NCI-H82 treated with DMSO at 0.1 percent for 48 hours (cell line): ENCODE measurements at regions not wholly inside any gene's neighbourhood (a gene's known extent, or its start where the extent isn't known, plus 50 kb on each side); places are given as distances from the start of the nearest gene placed in this dataset.
"Not testable (repeated sequence)": the region's sequence is repeated elsewhere in the genome, so short reads cannot be mapped to it uniquely, and the experiment has no call there.

Source experiments
- DNase-seq: peaks from one replicate; lab custom pipeline; 2025; ENCODE audit not compliant: unreplicated experiment; lab: John Stamatoyannopoulos, UW

GRCh38 chr4:84286048-84286447, 213.0 kb downstream of the NKX6-1 start:
- no peak for DNase-seq

- DNase-seq, result no peak
Measured at GRCh38 chr4:84279678-84280077, 219.4 kb downstream of the NKX6-1 start.

GRCh38 chr4:84277923-84278322, 221.2 kb downstream of the NKX6-1 start:
- no peak for DNase-seq

GRCh38 chr4:84276752-84277151, 222.3 kb downstream of the NKX6-1 start:
- DNase-seq, result no peak

- no peak for DNase-seq
Measured at GRCh38 chr4:84269536-84270044, 229.5 kb downstream of the NKX6-1 start.

DNA sequence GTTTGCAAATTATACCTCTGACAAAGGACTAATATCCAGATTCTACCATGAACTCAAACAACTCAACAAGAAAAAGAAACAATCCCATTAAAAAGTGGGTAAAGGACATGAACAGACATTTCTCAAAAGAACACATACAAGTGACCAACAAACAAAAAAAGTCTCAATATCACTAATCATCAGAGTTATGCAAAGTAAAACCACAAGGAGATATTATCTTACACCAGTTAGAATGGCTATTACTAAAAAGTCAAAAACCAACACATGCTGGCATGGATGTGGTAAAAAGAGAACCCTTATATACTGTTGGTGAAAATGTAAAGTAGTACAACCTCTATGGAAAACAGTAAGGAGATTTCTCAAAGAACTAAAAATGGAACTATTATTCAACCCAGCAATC, 234.4 kb downstream of the NKX6-1 start:
- no peak for DNase-seq

DNA sequence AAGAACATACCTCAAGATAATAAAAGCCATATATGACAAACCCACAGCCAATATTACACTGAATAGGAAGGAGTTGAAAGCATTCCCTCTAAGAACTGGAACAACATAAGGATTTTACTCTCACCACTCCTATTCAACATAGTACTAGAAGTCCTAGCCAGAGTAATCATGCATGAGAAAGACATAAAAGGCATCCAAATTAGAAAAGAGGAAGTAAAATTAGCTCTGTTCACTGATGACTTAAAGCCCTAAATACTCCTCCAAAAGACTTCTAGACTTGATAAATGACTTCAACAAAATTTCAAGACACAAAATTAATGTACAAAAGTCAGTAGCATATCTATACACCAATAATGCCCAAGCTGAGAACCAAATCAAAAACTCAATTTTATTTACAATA, 235.7 kb downstream of the NKX6-1 start:
- DNase-seq, result no peak

- no peak for DNase-seq
Measured at GRCh38 chr4:84260495-84260894, 238.6 kb downstream of the NKX6-1 start.

- peak; percentile 3 for DNase-seq
Measured at GRCh38 chr4:84258905-84259830, 239.9 kb downstream of the NKX6-1 start.

GRCh38 chr4:84254537-84254936, 244.6 kb downstream of the NKX6-1 start:
- no peak for DNase-seq

DNA sequence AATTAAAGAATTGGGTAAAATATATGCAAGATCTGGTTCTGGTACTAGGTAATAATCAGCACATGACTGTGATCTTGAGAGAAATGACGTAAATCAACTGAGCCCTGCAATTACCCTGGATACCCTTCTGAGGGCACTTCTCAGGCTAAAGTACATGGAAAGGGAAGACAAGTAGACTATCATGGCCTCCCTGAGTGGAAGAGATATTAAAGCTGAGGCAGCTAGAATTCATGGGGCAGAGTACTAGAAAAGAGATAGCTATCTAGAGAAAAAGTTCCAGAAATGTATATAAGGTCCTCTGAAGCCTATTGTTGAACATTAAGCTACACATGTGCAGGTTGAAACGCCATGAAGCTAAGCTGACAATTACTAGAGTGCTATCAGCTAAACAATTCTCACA, 249.6 kb downstream of the NKX6-1 start:
- no peak for DNase-seq

GRCh38 chr4:84245042-84245441, 254.1 kb downstream of the NKX6-1 start:
- not testable (repeated sequence) for DNase-seq

DNA sequence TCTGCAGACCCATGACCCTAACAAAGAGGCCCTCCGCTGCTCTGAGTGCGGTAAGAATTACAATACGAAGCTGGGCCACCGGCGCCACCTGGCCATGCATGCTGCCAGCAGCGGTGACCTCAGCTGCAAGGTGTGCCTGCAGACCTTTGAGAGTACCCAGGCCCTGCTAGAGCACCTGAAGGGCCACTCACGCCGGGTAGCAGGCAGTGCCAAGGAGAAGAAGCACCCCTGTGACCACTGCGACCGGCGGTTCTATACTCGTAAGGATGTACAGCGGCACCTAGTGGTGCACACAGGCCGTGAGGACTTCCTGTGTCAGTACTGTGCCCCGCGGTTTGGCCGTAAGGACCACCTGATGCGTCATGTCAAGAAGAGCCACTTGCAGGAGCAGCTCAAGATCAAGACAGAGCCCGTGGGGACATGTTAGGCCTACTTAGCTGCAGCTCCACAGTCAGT, 254.7 kb downstream of the NKX6-1 start:
- DNase-seq, result not testable (repeated sequence)

DNA sequence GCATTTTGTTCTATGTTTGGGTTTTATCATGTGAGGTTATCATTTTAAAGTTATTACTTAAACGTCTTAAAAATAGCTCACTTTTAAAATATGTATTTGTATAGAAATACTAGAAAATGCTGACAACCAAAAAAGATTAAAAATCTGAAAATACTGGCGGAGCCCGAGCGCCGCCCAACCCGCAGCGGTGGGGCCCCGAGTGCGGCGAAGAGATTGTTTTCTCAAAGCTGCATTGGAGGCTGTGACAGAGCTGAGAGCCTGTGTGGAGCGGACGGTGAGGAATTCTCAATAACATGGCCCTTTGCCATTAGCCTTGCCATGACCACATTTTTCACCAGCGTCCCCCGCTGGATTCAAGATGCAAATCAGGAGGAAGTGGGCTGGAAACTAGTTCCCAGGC, 255.4 kb downstream of the NKX6-1 start:
- DNase-seq, result no peak

GRCh38 chr4:84239278-84239845, 259.7 kb downstream of the NKX6-1 start:
- DNase-seq, result no peak

- no peak for DNase-seq
Measured at GRCh38 chr4:84238247-84239090, 260.6 kb downstream of the NKX6-1 start.

DNA sequence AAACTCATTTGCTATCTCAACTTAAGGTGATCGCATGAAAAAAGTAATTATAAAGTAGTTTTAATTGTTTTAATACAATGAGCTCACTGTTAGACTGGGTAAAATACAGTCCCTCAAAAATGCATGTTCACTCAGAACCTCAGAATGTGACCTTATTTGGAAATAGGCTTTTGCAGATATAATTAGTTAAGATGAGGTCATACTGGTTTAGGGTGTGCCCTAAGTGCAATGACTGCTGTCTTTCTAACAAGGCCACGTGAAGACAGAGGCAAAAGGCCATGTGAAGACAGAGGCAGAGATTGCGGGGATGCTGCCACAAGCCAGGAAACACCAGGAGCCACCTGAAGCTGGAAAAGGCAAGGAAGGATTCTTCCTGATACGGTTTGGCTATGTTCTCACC, 262.1 kb downstream of the NKX6-1 start:
- DNase-seq, result no peak

GRCh38 chr4:84235126-84235944, 263.8 kb downstream of the NKX6-1 start:
- DNase-seq, result no peak

- DNase-seq, result no peak
Measured at GRCh38 chr4:84232309-84233095, 266.6 kb downstream of the NKX6-1 start.
